Endothelial cell of umbilical vein (primary cell): ENCODE measurements at regions not wholly inside any gene's neighbourhood (a gene's known extent, or its start where the extent isn't known, plus 50 kb on each side); places are given as distances from the start of the nearest gene placed in this dataset.
"Not testable (repeated sequence)": the region's sequence is repeated elsewhere in the genome, so short reads cannot be mapped to it uniquely, and the experiment has no call there.

Experiments
- POLR2A ChIP-seq: IDR thresholded peaks from 2 replicates; pipeline ENCODE4 v1.6.1; 2012; ENCODE audit warnings: low read depth, mild to moderate bottlenecking, control low read depth, low read length
- TF ChIP-seq, protein P1 (sequence below), 2 donors: IDR thresholded peaks; 1 replicate in 1 of 2; 2 replicates in 1 of 2; pipeline ENCODE4 v1.5.1; 2011; ENCODE audit warnings: low read length in 2 of 2, mild to moderate bottlenecking in 2 of 2, moderate library complexity in 2 of 2, control low read depth in 1 of 2, inconsistent platforms in 1 of 2, low read depth in 1 of 2; ENCODE audit not compliant: insufficient read depth in 1 of 2; ENCODE audit errors: extremely low read depth in 1 of 2

DNA sequence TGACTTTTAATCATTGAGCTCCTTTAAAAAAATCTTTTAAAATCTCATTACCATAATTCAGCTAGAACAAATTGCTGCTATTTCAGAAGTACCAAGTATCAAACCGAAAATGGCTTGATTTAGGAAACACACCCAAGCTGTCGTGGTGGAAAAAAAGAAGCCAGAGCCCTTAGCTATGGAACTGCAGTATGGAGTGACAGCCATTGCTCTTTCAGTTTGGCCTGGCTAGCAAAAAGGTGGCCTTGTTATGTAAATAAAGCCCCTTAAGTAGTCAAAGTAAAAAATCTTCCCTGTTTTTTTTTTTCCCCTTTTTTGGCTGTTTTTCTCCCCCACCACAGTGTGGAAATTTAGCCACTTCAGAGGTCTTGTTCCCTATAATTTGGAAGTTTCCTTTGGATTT, 66.0 kb upstream of the PTPN20 start:
- not testable (repeated sequence) for TF ChIP-seq POLR2A
- TF ChIP-seq, protein P1, sequence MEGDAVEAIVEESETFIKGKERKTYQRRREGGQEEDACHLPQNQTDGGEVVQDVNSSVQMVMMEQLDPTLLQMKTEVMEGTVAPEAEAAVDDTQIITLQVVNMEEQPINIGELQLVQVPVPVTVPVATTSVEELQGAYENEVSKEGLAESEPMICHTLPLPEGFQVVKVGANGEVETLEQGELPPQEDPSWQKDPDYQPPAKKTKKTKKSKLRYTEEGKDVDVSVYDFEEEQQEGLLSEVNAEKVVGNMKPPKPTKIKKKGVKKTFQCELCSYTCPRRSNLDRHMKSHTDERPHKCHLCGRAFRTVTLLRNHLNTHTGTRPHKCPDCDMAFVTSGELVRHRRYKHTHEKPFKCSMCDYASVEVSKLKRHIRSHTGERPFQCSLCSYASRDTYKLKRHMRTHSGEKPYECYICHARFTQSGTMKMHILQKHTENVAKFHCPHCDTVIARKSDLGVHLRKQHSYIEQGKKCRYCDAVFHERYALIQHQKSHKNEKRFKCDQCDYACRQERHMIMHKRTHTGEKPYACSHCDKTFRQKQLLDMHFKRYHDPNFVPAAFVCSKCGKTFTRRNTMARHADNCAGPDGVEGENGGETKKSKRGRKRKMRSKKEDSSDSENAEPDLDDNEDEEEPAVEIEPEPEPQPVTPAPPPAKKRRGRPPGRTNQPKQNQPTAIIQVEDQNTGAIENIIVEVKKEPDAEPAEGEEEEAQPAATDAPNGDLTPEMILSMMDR (IDR thresholded peaks at IDR 0.05; ENCODE audit: extremely low read depth in 1 of 2, insufficient read depth in 1 of 2, low read depth in 1 of 2, low read length in 2 of 2): not testable (repeated sequence)
